ENCODE measurements at regions not wholly inside any gene's neighbourhood (a gene's known extent, or its start where the extent isn't known, plus 50 kb on each side); places are given as distances from the start of the nearest gene placed in this dataset.
"Not testable (repeated sequence)": the region's sequence is repeated elsewhere in the genome, so short reads cannot be mapped to it uniquely, and the experiment has no call there.

- peak; percentile 28 for DNase-seq
Observed at GRCh38 chr7:23887660-23888059, 177.6 kb downstream of the STK31 start.

GRCh38 chr7:23888958-23889357 lies 178.9 kb downstream of the STK31 start:
- no peak for DNase-seq

GRCh38 chr7:23889566-23889965 lies 179.5 kb downstream of the STK31 start:
- DNase-seq: no peak

GRCh38 chr7:23892019-23892418 lies 182.0 kb downstream of the STK31 start:
- DNase-seq: no peak

GRCh38 chr7:23893176-23893941 lies 183.3 kb downstream of the STK31 start:
- no peak for DNase-seq

GRCh38 chr7:23893942-23894891 lies 184.2 kb downstream of the STK31 start:
- no peak for DNase-seq

- no peak for DNase-seq
Observed at GRCh38 chr7:23894892-23895569, 185.0 kb downstream of the STK31 start.

- DNase-seq: no peak
Observed at GRCh38 chr7:23895666-23896096, 185.7 kb downstream of the STK31 start.

- DNase-seq: no peak
Observed at GRCh38 chr7:23898619-23899018, 188.6 kb downstream of the STK31 start.

GRCh38 chr7:23904901-23905300 lies 194.9 kb downstream of the STK31 start:
- not testable (repeated sequence) for DNase-seq

- no peak for DNase-seq
Observed at GRCh38 chr7:23907012-23907411, 197.0 kb downstream of the STK31 start.

- DNase-seq: no peak
Observed at GRCh38 chr7:23909426-23909825, 199.4 kb downstream of the STK31 start.

GRCh38 chr7:23912065-23912464 lies 202.0 kb downstream of the STK31 start:
- DNase-seq: peak; percentile 4

- no peak for DNase-seq
Observed at GRCh38 chr7:23913016-23913415, 203.0 kb downstream of the STK31 start.

GRCh38 chr7:23915236-23915635 lies 205.2 kb downstream of the STK31 start:
- DNase-seq: no peak

GRCh38 chr7:23918286-23918685 lies 208.3 kb downstream of the STK31 start:
- no peak for DNase-seq

- no peak for DNase-seq
Observed at GRCh38 chr7:23918856-23919255, 208.8 kb downstream of the STK31 start.

- DNase-seq: peak; percentile 96
Observed at GRCh38 chr7:23925088-23925487, 215.1 kb downstream of the STK31 start.

GRCh38 chr7:23927709-23928417 lies 217.8 kb downstream of the STK31 start:
- no peak for DNase-seq

GRCh38 chr7:23928418-23928775 lies 218.4 kb downstream of the STK31 start:
- DNase-seq: no peak

GRCh38 chr7:23930312-23930711 lies 220.3 kb downstream of the STK31 start:
- DNase-seq: peak; percentile 60

- peak; percentile 41 for DNase-seq
Observed at GRCh38 chr7:23931633-23932032, 221.6 kb downstream of the STK31 start.

- no peak for DNase-seq
Observed at GRCh38 chr7:23938215-23938614, 228.2 kb downstream of the STK31 start.

Data from NCI-H146 (cell line).